H1 (cell line): ENCODE measurements at regions not wholly inside any gene's neighbourhood (a gene's known extent, or its start where the extent isn't known, plus 50 kb on each side); places are given as distances from the start of the nearest gene placed in this dataset.

ENCODE experiments used
- ATF3 ChIP-seq: IDR thresholded peaks from 2 replicates; pipeline ENCODE4 v1.6.1; 2011; ENCODE audit warnings: low read depth, mild to moderate bottlenecking, low read length; ENCODE audit not compliant: insufficient read depth
- CHD7 ChIP-seq: fragments of 300-600 bp; sonication (generic); IDR thresholded peaks from 2 replicates; pipeline ENCODE4 v1.7.1; 2012; ENCODE audit warnings: low read length, moderate library complexity, mild to moderate bottlenecking, inconsistent platforms; ENCODE audit not compliant: insufficient replicate concordance
- EGR1 ChIP-seq: IDR thresholded peaks from 2 replicates; pipeline ENCODE4 v1.6.1; 2011; ENCODE audit warnings: low read depth, low read length, borderline replicate concordance
- FOSL1 ChIP-seq: IDR thresholded peaks from 2 replicates; pipeline ENCODE4 v1.6.1; 2011; ENCODE audit warnings: mild to moderate bottlenecking, low read depth, low read length, moderate library complexity; ENCODE audit not compliant: insufficient read depth
- GABPA ChIP-seq: IDR thresholded peaks from 2 replicates; pipeline ENCODE4 v1.6.1; 2011; ENCODE audit warnings: mild to moderate bottlenecking, low read length, moderate library complexity, borderline replicate concordance; ENCODE audit not compliant: insufficient read depth
- GTF2F1 ChIP-seq: IDR thresholded peaks from 2 replicates; pipeline ENCODE4 v1.6.1; 2012; ENCODE audit warnings: low read depth, low read length, improper control_type of control experiment, borderline replicate concordance
- KDM1A ChIP-seq: fragments of 200-600, 300-600 bp; sonication (generic); IDR thresholded peaks from 2 replicates; pipeline ENCODE4 v1.7.1; 2016; ENCODE audit warnings: mild to moderate bottlenecking, low read length, borderline replicate concordance
- MAFK ChIP-seq: IDR thresholded peaks from 2 replicates; pipeline ENCODE4 v1.6.1; 2012; ENCODE audit warnings: low read depth, mild to moderate bottlenecking, improper control_type of control experiment, low read length
- RXRA ChIP-seq: IDR thresholded peaks from 2 replicates; pipeline ENCODE4 v1.6.1; 2011; ENCODE audit warnings: low read depth, mild to moderate bottlenecking, low read length, moderate library complexity; ENCODE audit not compliant: insufficient read depth
- SIN3A ChIP-seq, 2 experiments: IDR thresholded peaks in 1 of 2; conservative IDR thresholded peaks in 1 of 2; 2 replicates each; pipeline ENCODE4 v1.6.1; 2011 to 2012; ENCODE audit warnings: low read length in 2 of 2, improper control_type of control experiment in 1 of 2, low read depth in 1 of 2, mild to moderate bottlenecking in 1 of 2
- SIX5 ChIP-seq: IDR thresholded peaks from 2 replicates; pipeline ENCODE4 v1.6.1; 2011; ENCODE audit warnings: mild to moderate bottlenecking, low read depth, low read length
- TAF1 ChIP-seq: IDR thresholded peaks from 2 replicates; pipeline ENCODE4 v1.6.1; 2011; ENCODE audit warnings: mild to moderate bottlenecking, low read depth, low read length

DNA sequence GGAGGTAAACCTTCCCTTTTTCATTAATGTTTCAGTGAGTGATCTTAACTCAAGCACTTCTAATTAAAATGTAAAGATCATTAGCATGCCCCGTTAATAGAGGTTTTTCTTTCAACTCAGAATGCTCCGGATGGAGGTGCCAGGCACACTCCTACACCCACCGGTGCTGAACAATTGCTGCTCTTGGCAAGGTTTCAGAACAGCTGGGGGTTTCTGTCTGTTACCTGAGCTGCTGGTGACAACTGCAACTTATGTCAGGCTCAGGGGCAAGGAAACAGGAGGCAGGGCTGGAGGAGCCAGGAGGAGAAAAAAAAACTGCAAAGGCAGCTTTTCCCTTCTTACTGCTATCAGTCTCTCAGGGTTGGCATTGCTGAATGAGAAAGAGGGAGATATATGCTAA, 250.1 kb downstream of the DIPK2A start (continued):
- TF ChIP-seq CHD7, result no peak
- no peak for TF ChIP-seq TAF1
- no peak for TF ChIP-seq GTF2F1
- TF ChIP-seq FOSL1, result no peak
- no peak for TF ChIP-seq KDM1A
- TF ChIP-seq SIX5, result no peak
- TF ChIP-seq SIN3A (conservative IDR thresholded peaks at IDR 0.05 in 1 of 2, IDR thresholded peaks at IDR 0.05 in 1 of 2; ENCODE audit: low read depth in 1 of 2, low read length in 2 of 2), result no peak
- no peak for TF ChIP-seq MAFK
- TF ChIP-seq EGR1, result no peak
- no peak for TF ChIP-seq GABPA
- TF ChIP-seq RXRA, result no peak
- no peak for TF ChIP-seq ATF3
